OCI-LY1 (cell line): ENCODE measurements at regions not wholly inside any gene's neighbourhood (a gene's known extent, or its start where the extent isn't known, plus 50 kb on each side); places are given as distances from the start of the nearest gene placed in this dataset.
A peak's percentile ranks its signal among the peaks of the same experiment; 100 is the strongest.
"Not testable (repeated sequence)": the region's sequence is repeated elsewhere in the genome, so short reads cannot be mapped to it uniquely, and the experiment has no call there.

Experiments used
- H2AFZ ChIP-seq: fragments of 200-600 bp; sonication (generic), shearing (Covaris generic); 2 replicates; pipeline ENCODE4 v1.6.0; 2014; ENCODE audit warnings: antibody characterized with exemption, mild to moderate bottlenecking, low read length
- H3F3A ChIP-seq: fragments of 200-600 bp; sonication (generic), shearing (Covaris generic); 2 replicates; pipeline ENCODE4 v1.6.0; 2014; ENCODE audit warnings: mild to moderate bottlenecking, antibody characterized with exemption, low read length, moderate library complexity; ENCODE audit not compliant: insufficient read depth
- H3K27ac ChIP-seq: fragments of 200-600 bp; sonication (generic); 2 replicates; pipeline ENCODE4 v1.5.1; 2014; ENCODE audit warnings: low read length, mixed run types, mild to moderate bottlenecking, low read depth; ENCODE audit not compliant: poor library complexity, severe bottlenecking
- H3K27me3 ChIP-seq: fragments of 200-600 bp; sonication (generic); 2 replicates; pipeline ENCODE4 v1.6.0; 2014; ENCODE audit warnings: antibody characterized with exemption, mild to moderate bottlenecking, low read length, moderate library complexity; ENCODE audit not compliant: insufficient read depth
- H3K36me3 ChIP-seq: fragments of 200-600 bp; sonication (generic); 2 replicates; pipeline ENCODE4 v1.6.1; 2014; ENCODE audit warnings: mild to moderate bottlenecking, antibody characterized with exemption, low read length, moderate library complexity, mixed read lengths; ENCODE audit not compliant: insufficient read depth
- H3K4me1 ChIP-seq: fragments of 200-600 bp; sonication (generic); 2 replicates; pipeline ENCODE4 v1.5.1; 2014; ENCODE audit warnings: mild to moderate bottlenecking, low read length, moderate library complexity; ENCODE audit not compliant: insufficient read depth, severe bottlenecking
- H3K4me2 ChIP-seq: fragments of 200-600 bp; sonication (generic), shearing (Covaris generic); 2 replicates; pipeline ENCODE4 v1.6.1; 2014; ENCODE audit warnings: low read length
- H3K4me3 ChIP-seq: fragments of 200-600 bp; sonication (generic); 2 replicates; pipeline ENCODE4 v1.5.1; 2014; ENCODE audit warnings: low read length, low read depth, mild to moderate bottlenecking, mixed read lengths; ENCODE audit not compliant: poor library complexity, severe bottlenecking
- H3K79me2 ChIP-seq: fragments of 200-600 bp; shearing (Covaris generic); 2 replicates; pipeline ENCODE4 v1.6.1; 2016; ENCODE audit warnings: mixed run types, low read length, mixed read lengths; ENCODE audit not compliant: insufficient read depth
- H3K9ac ChIP-seq: fragments of 200-600 bp; sonication (generic), shearing (Covaris generic); 2 replicates; pipeline ENCODE4 v1.6.1; 2014; ENCODE audit warnings: mild to moderate bottlenecking, low read length, mixed read lengths
- H3K9me2 ChIP-seq: fragments of 200-600 bp; sonication (generic), shearing (Covaris generic); 2 replicates; pipeline ENCODE4 v1.6.1; 2014; ENCODE audit warnings: low read depth, mild to moderate bottlenecking, low read length, mixed read lengths
- H3K9me3 ChIP-seq: fragments of 200-600 bp; shearing (Covaris generic); 2 replicates; pipeline ENCODE4 v1.6.1; 2014; ENCODE audit warnings: low read length, mixed read lengths
- H4K20me1 ChIP-seq: fragments of 200-600 bp; sonication (generic), shearing (Covaris generic); 2 replicates; pipeline ENCODE4 v1.6.0; 2016; ENCODE audit warnings: mild to moderate bottlenecking, low read length; ENCODE audit not compliant: insufficient read depth
- EZH2 ChIP-seq: fragments of 200-600 bp; sonication (generic), shearing (Covaris generic); IDR thresholded peaks from 2 replicates; pipeline ENCODE4 v1.8.0; 2017; ENCODE audit warnings: borderline replicate concordance, mixed run types, mild to moderate bottlenecking, antibody characterized with exemption, low read length, moderate library complexity, mixed read lengths
- TF ChIP-seq, protein P1 (sequence below): fragments of 200-600 bp; sonication (generic), shearing (Covaris generic); IDR thresholded peaks from 2 replicates; pipeline ENCODE4 v1.5.1; 2017; ENCODE audit warnings: mild to moderate bottlenecking, antibody characterized with exemption, low read length, moderate library complexity, mixed read lengths

DNA sequence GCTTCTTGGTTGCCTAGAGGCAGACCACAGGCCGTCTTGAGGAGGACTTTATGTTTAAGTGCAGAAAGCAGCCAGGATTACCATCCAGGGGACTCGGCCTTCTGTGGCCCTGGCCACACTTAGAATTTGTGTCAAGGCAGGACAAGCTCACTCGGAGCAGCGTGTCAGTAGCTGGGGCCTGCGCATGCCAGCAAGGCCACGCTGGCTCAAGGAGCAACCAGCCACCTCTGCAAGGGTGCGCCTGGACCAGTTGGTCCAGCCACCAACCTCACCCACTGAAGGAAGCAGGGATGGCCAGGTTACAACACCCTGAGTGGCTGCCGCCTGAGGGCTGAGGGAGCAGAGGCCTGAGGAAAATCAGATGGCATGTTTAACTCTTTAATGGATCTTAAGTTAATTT is 105.7 kb downstream of the CCDC74A start:
- H3K4me3 ChIP-seq, H3K36me3 ChIP-seq, H3F3A ChIP-seq, H3K27ac ChIP-seq, H2AFZ ChIP-seq, H4K20me1 ChIP-seq, H3K27me3 ChIP-seq, H3K9me3 ChIP-seq, H3K9me2 ChIP-seq, H3K9ac ChIP-seq, H3K4me2 ChIP-seq, H3K79me2 ChIP-seq: not testable (repeated sequence)
- peaks cover 40% of the 10 kb centered on the region for H3K4me1 ChIP-seq

GRCh38 chr2:131633827-131634695 is 106.4 kb downstream of the CCDC74A start:
- H3K9me2 ChIP-seq, H3K36me3 ChIP-seq: not testable (repeated sequence)

GRCh38 chr2:131635611-131636010 is 107.9 kb downstream of the CCDC74A start:
- Histone ChIP-seq H3K9me3 (no peaks in the 10 kb centered on the region), H3K79me2 (no peaks in the 10 kb centered on the region), H3F3A (no peaks in the 10 kb centered on the region), H3K27me3 (no peaks in the 10 kb centered on the region), H3K9ac (no peak overlapping the region), H3K36me3 (no peaks in the 10 kb centered on the region; the same call in 1 of the 2 replicates), H3K4me2 (no peak overlapping the region), H3K27ac (peak overlapping the region; percentile 35), H2AFZ (no peak overlapping the region), H3K4me3 (no peak overlapping the region), H4K20me1 (no peaks in the 10 kb centered on the region), H3K9me2 (no peaks in the 10 kb centered on the region), H3K4me1 (peaks cover 19% of the 10 kb centered on the region)
- TF ChIP-seq, protein P1, sequence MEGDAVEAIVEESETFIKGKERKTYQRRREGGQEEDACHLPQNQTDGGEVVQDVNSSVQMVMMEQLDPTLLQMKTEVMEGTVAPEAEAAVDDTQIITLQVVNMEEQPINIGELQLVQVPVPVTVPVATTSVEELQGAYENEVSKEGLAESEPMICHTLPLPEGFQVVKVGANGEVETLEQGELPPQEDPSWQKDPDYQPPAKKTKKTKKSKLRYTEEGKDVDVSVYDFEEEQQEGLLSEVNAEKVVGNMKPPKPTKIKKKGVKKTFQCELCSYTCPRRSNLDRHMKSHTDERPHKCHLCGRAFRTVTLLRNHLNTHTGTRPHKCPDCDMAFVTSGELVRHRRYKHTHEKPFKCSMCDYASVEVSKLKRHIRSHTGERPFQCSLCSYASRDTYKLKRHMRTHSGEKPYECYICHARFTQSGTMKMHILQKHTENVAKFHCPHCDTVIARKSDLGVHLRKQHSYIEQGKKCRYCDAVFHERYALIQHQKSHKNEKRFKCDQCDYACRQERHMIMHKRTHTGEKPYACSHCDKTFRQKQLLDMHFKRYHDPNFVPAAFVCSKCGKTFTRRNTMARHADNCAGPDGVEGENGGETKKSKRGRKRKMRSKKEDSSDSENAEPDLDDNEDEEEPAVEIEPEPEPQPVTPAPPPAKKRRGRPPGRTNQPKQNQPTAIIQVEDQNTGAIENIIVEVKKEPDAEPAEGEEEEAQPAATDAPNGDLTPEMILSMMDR: no peak
- no peak for TF ChIP-seq EZH2

More at GRCh38 chr2:131633827-131634695, 106.4 kb downstream of the CCDC74A start:
- TF ChIP-seq, protein P1: peak; percentile 48
- H4K20me1 ChIP-seq, H3K9ac ChIP-seq, H3K9me3 ChIP-seq, H3K4me3 ChIP-seq, H3K4me2 ChIP-seq, H3K79me2 ChIP-seq, H3F3A ChIP-seq, H3K27me3 ChIP-seq, H2AFZ ChIP-seq: not testable (repeated sequence)
- peaks cover 35% of the 10 kb centered on the region for H3K4me1 ChIP-seq
- peak overlapping the region; percentile 50 for H3K27ac ChIP-seq

GRCh38 chr2:131636704-131637308 is 109.1 kb downstream of the CCDC74A start:
- H2AFZ ChIP-seq, H3K9ac ChIP-seq, H3K27ac ChIP-seq, H3K79me2 ChIP-seq, H3K36me3 ChIP-seq, H3K27me3 ChIP-seq, H3K4me2 ChIP-seq, H3K9me3 ChIP-seq, H3K9me2 ChIP-seq, H3F3A ChIP-seq, H4K20me1 ChIP-seq, H3K4me3 ChIP-seq: not testable (repeated sequence)
- H3K4me1 ChIP-seq: peaks cover 25% of the 10 kb centered on the region

DNA sequence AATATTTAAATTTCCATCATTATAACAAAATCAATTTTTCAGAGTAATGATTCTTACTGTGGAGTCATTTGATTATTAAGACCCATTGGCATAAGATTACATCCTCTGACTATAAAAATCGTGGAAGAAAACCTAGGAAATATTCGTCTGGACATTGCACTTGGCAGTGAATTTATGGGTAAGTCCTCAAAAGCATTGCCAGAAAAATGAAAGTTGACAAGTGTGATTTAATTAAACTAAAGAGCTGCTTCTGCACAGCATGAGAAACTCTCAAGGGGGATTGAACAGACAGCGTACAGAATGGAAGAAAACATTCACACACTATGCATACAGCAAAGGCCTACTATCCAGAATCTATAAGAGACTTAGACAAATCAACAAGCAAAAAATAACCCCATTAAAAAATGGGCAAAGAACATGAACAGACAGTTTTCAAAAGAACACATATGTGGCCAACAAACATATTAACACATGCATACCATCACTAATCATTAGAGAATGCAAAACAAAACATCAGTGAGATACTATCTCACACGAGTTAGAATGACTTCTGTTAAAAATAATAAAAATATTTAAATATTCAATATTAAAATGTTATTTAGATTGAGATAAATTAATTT is 111.4 kb downstream of the CCDC74A start:
- not testable (repeated sequence) for H2AFZ ChIP-seq, H3K36me3 ChIP-seq, H3K9me3 ChIP-seq, H3K9me2 ChIP-seq, H3K79me2 ChIP-seq, H3F3A ChIP-seq, H4K20me1 ChIP-seq, H3K4me2 ChIP-seq, H3K27ac ChIP-seq, H3K9ac ChIP-seq, H3K27me3 ChIP-seq, H3K4me3 ChIP-seq
- H3K4me1 ChIP-seq: peaks cover 26% of the 10 kb centered on the region
